GM13977 (cell line): ENCODE measurements at regions not wholly inside any gene's neighbourhood (a gene's known extent, or its start where the extent isn't known, plus 50 kb on each side); places are given as distances from the start of the nearest gene placed in this dataset.
"Not testable (repeated sequence)": the region's sequence is repeated elsewhere in the genome, so short reads cannot be mapped to it uniquely, and the experiment has no call there.

ENCODE experiments used
- DNase-seq: peaks from one replicate; pipeline ENCODE4 v3.0.0; 2012; ENCODE audit warnings: low spot score
- CTCF ChIP-seq: IDR thresholded peaks from 2 replicates; pipeline ENCODE4 v1.5.1; 2012; ENCODE audit warnings: mild to moderate bottlenecking, control low read depth; ENCODE audit not compliant: insufficient read depth; ENCODE audit errors: extremely low read depth, missing control alignments
- in situ Hi-C: fragments of 300-500 bp; cut with MboI; formaldehyde crosslinking; loops from one replicate; pipeline ENCODE4 v1.12.0; 2022; ENCODE audit warnings: low sequenced_read_pairs, low pct_unique_long_range_greater_than_20kb, mixed read lengths, inconsistent platforms; ENCODE audit not compliant: unreplicated experiment

- DNase-seq, result no peak
- no peak for TF ChIP-seq CTCF
- in situ Hi-C loops, result no loop called here
These were observed 96.6 kb upstream of the GATB start for GRCh38 chr4:151857368-151857767.

- no peak for TF ChIP-seq CTCF
- no peak for DNase-seq
- in situ Hi-C loops, result no loop called here
These were observed 94.9 kb upstream of the GATB start for GRCh38 chr4:151855747-151856146.

- no peak for DNase-seq
- in situ Hi-C loops, result no loop called here
- no peak for TF ChIP-seq CTCF
These were observed 93.9 kb upstream of the GATB start for GRCh38 chr4:151854731-151855130.

- no peak for DNase-seq
- no peak for TF ChIP-seq CTCF
- in situ Hi-C loops, result no loop called here
These were observed 92.2 kb upstream of the GATB start for GRCh38 chr4:151853034-151853433.

- in situ Hi-C loops, result no loop called here
These were observed 91.4 kb upstream of the GATB start for GRCh38 chr4:151852202-151852601.

GRCh38 chr4:151851354-151851753 lies 90.5 kb upstream of the GATB start:
- in situ Hi-C loops, result no loop called here
- DNase-seq, result no peak
- TF ChIP-seq CTCF, result no peak

More at GRCh38 chr4:151852202-151852601, 91.4 kb upstream of the GATB start:
- no peak for TF ChIP-seq CTCF
- DNase-seq, result no peak

GRCh38 chr4:151850791-151851213 lies 90.0 kb upstream of the GATB start:
- no peak for TF ChIP-seq CTCF
- in situ Hi-C loops, result no loop called here
- no peak for DNase-seq

GRCh38 chr4:151845551-151845950 lies 84.7 kb upstream of the GATB start:
- DNase-seq, in situ Hi-C loops: not testable (repeated sequence)
